Activated CD4-positive, alpha-beta memory T cell treated with anti-CD3 and anti-CD28 coated beads, Interleukin-2, amount 10 ng/mL, durations not matched to agents 7 days and 5 days (primary cell): ENCODE measurements at regions not wholly inside any gene's neighbourhood (a gene's known extent, or its start where the extent isn't known, plus 50 kb on each side); places are given as distances from the start of the nearest gene placed in this dataset.

Experiments used
- CTCF ChIA-PET: fragments of 350-600 bp; sonication (Branson Sonifier 250); formaldehyde crosslinking; loops from one replicate; lab custom pipeline; 2021; ENCODE audit warnings: antibody characterized with exemption, inconsistent platforms; lab: Charles Lee
- POLR2A ChIA-PET: fragments of 350-600 bp; sonication (Branson Sonifier 250); formaldehyde crosslinking; loops from one replicate; lab custom pipeline; 2021; ENCODE audit warnings: antibody characterized with exemption; lab: Charles Lee
- DNase-seq: peaks from one replicate; pipeline ENCODE4 v3.0.0-alpha.2; 2020
- H3K27ac Mint-ChIP-seq: one replicate; pipeline ENCODE4 v1.8.0; 2021; ENCODE audit warnings: mild to moderate bottlenecking, mixed read lengths
- H3K27me3 Mint-ChIP-seq: one replicate; pipeline ENCODE4 v1.8.0; 2021; ENCODE audit warnings: mixed read lengths
- H3K36me3 Mint-ChIP-seq: one replicate; pipeline ENCODE4 v1.8.0; 2021; ENCODE audit warnings: low read depth, mixed read lengths
- H3K4me1 Mint-ChIP-seq: one replicate; pipeline ENCODE4 v1.8.0; 2021; ENCODE audit warnings: mixed read lengths
- H3K4me3 Mint-ChIP-seq: one replicate; pipeline ENCODE4 v1.8.0; 2021; ENCODE audit warnings: mild to moderate bottlenecking, mixed read lengths
- H3K9me3 Mint-ChIP-seq: one replicate; pipeline ENCODE4 v1.8.0; 2021; ENCODE audit warnings: mixed read lengths

GRCh38 chr10:25778646-25779045 is 155.4 kb upstream of the MYO3A start:
- DNase-seq = no peak
- H3K9me3 Mint-ChIP-seq = no peaks in the 10 kb centered on the region
- CTCF ChIA-PET = no interaction called here
- H3K4me1 Mint-ChIP-seq = no peaks in the 10 kb centered on the region
- H3K36me3 Mint-ChIP-seq = no peaks in the 10 kb centered on the region
- H3K4me3 Mint-ChIP-seq = no peak overlapping the region
- POLR2A ChIA-PET = no interaction called here
- H3K27ac Mint-ChIP-seq = no peak overlapping the region
- H3K27me3 Mint-ChIP-seq = no peaks in the 10 kb centered on the region

GRCh38 chr10:25786161-25786560 is 147.9 kb upstream of the MYO3A start:
- Mint-ChIP-seq H3K27ac (no peak overlapping the region), H3K4me3 (no peak overlapping the region), H3K36me3 (no peaks in the 10 kb centered on the region), H3K4me1 (no peaks in the 10 kb centered on the region), H3K9me3 (no peaks in the 10 kb centered on the region), H3K27me3 (no peaks in the 10 kb centered on the region)
- DNase-seq = no peak
- CTCF ChIA-PET = no interaction called here
- POLR2A ChIA-PET = no interaction called here

- Mint-ChIP-seq H3K36me3 (no peaks in the 10 kb centered on the region), H3K4me1 (no peaks in the 10 kb centered on the region), H3K4me3 (no peak overlapping the region), H3K9me3 (no peaks in the 10 kb centered on the region), H3K27ac (no peak overlapping the region), H3K27me3 (no peaks in the 10 kb centered on the region)
- no peak for DNase-seq
- POLR2A ChIA-PET = no interaction called here
- CTCF ChIA-PET = no interaction called here
Measured at GRCh38 chr10:25786899-25787298, 147.1 kb upstream of the MYO3A start.

GRCh38 chr10:25797888-25798429 is 136.1 kb upstream of the MYO3A start:
- CTCF ChIA-PET = no interaction called here
- no peaks in the 10 kb centered on the region for H3K9me3 Mint-ChIP-seq
- no peak overlapping the region for H3K4me3 Mint-ChIP-seq
- no peak overlapping the region for H3K27ac Mint-ChIP-seq
- no peaks in the 10 kb centered on the region for H3K36me3 Mint-ChIP-seq
- H3K4me1 Mint-ChIP-seq = no peaks in the 10 kb centered on the region
- POLR2A ChIA-PET = no interaction called here
- no peaks in the 10 kb centered on the region for H3K27me3 Mint-ChIP-seq
- no peak for DNase-seq

GRCh38 chr10:25804505-25804904 is 129.5 kb upstream of the MYO3A start:
- POLR2A ChIA-PET = no interaction called here
- no peaks in the 10 kb centered on the region for H3K9me3 Mint-ChIP-seq
- no peaks in the 10 kb centered on the region for H3K4me1 Mint-ChIP-seq
- no peak for DNase-seq
- no peaks in the 10 kb centered on the region for H3K36me3 Mint-ChIP-seq
- no peaks in the 10 kb centered on the region for H3K27me3 Mint-ChIP-seq
- H3K27ac Mint-ChIP-seq = no peak overlapping the region
- CTCF ChIA-PET = no interaction called here
- no peak overlapping the region for H3K4me3 Mint-ChIP-seq

- no peak for DNase-seq
- Mint-ChIP-seq H3K27ac (no peak overlapping the region), H3K9me3 (no peaks in the 10 kb centered on the region), H3K36me3 (no peaks in the 10 kb centered on the region), H3K27me3 (no peaks in the 10 kb centered on the region), H3K4me1 (no peaks in the 10 kb centered on the region), H3K4me3 (no peak overlapping the region)
- CTCF ChIA-PET = no interaction called here
- POLR2A ChIA-PET = no interaction called here
Measured at GRCh38 chr10:25805986-25806385, 128.0 kb upstream of the MYO3A start.

GRCh38 chr10:25808372-25808771 is 125.7 kb upstream of the MYO3A start:
- Mint-ChIP-seq H3K27ac (no peak overlapping the region), H3K9me3 (no peaks in the 10 kb centered on the region), H3K36me3 (no peaks in the 10 kb centered on the region), H3K4me1 (no peaks in the 10 kb centered on the region), H3K27me3 (no peaks in the 10 kb centered on the region), H3K4me3 (no peak overlapping the region)
- DNase-seq = no peak
- POLR2A ChIA-PET = no interaction called here
- CTCF ChIA-PET = no interaction called here

GRCh38 chr10:25811052-25811685 is 122.9 kb upstream of the MYO3A start:
- no peak overlapping the region for H3K4me3 Mint-ChIP-seq
- CTCF ChIA-PET = interaction anchor here (0.9 kb wide), 1 partner anchor 64 kb away, joined by 5 read pairs; no protein-coding TSS in a partner anchor
- H3K4me1 Mint-ChIP-seq = no peaks in the 10 kb centered on the region
- no peaks in the 10 kb centered on the region for H3K36me3 Mint-ChIP-seq
- no peak for DNase-seq
- H3K9me3 Mint-ChIP-seq = no peaks in the 10 kb centered on the region
- no peak overlapping the region for H3K27ac Mint-ChIP-seq
- POLR2A ChIA-PET = no interaction called here
- no peaks in the 10 kb centered on the region for H3K27me3 Mint-ChIP-seq

- Mint-ChIP-seq H3K4me3 (no peak overlapping the region), H3K36me3 (no peaks in the 10 kb centered on the region), H3K27me3 (no peaks in the 10 kb centered on the region), H3K27ac (no peak overlapping the region), H3K4me1 (no peaks in the 10 kb centered on the region), H3K9me3 (no peaks in the 10 kb centered on the region)
- CTCF ChIA-PET = no interaction called here
- no peak for DNase-seq
- POLR2A ChIA-PET = no interaction called here
Measured at GRCh38 chr10:25813511-25813910, 120.5 kb upstream of the MYO3A start.

GRCh38 chr10:25815236-25815635 is 118.8 kb upstream of the MYO3A start:
- no peak for DNase-seq
- Mint-ChIP-seq H3K27ac (no peak overlapping the region), H3K9me3 (no peaks in the 10 kb centered on the region), H3K36me3 (no peaks in the 10 kb centered on the region), H3K27me3 (no peaks in the 10 kb centered on the region), H3K4me1 (no peaks in the 10 kb centered on the region), H3K4me3 (no peak overlapping the region)
- ChIA-PET CTCF (no interaction called here), POLR2A (no interaction called here)

- no peak overlapping the region for H3K4me3 Mint-ChIP-seq
- CTCF ChIA-PET = no interaction called here
- H3K27me3 Mint-ChIP-seq = no peaks in the 10 kb centered on the region
- DNase-seq = no peak
- peaks cover 2% of the 10 kb centered on the region for H3K9me3 Mint-ChIP-seq
- no peaks in the 10 kb centered on the region for H3K36me3 Mint-ChIP-seq
- no peak overlapping the region for H3K27ac Mint-ChIP-seq
- POLR2A ChIA-PET = no interaction called here
- H3K4me1 Mint-ChIP-seq = peaks cover 5% of the 10 kb centered on the region
Measured at GRCh38 chr10:25815999-25816768, 117.8 kb upstream of the MYO3A start.

GRCh38 chr10:25817200-25817599 is 116.8 kb upstream of the MYO3A start:
- ChIA-PET CTCF (no interaction called here), POLR2A (no interaction called here)
- Mint-ChIP-seq H3K4me1 (peaks cover 5% of the 10 kb centered on the region), H3K27ac (no peak overlapping the region), H3K4me3 (no peak overlapping the region), H3K36me3 (no peaks in the 10 kb centered on the region), H3K9me3 (peaks cover 2% of the 10 kb centered on the region), H3K27me3 (no peaks in the 10 kb centered on the region)
- no peak for DNase-seq

GRCh38 chr10:25818751-25819150 is 115.3 kb upstream of the MYO3A start:
- CTCF ChIA-PET = no interaction called here
- POLR2A ChIA-PET = no interaction called here
- Mint-ChIP-seq H3K9me3 (peaks cover 2% of the 10 kb centered on the region), H3K27me3 (no peaks in the 10 kb centered on the region), H3K36me3 (no peaks in the 10 kb centered on the region), H3K4me3 (no peak overlapping the region), H3K4me1 (peaks cover 5% of the 10 kb centered on the region), H3K27ac (no peak overlapping the region)
- no peak for DNase-seq
